SU-DHL-6 (cell line): ENCODE measurements at regions not wholly inside any gene's neighbourhood (a gene's known extent, or its start where the extent isn't known, plus 50 kb on each side); places are given as distances from the start of the nearest gene placed in this dataset.

Experiments
- EZH2phosphoT487 ChIP-seq: fragments of 200-600 bp; sonication (generic), shearing (Covaris generic); conservative IDR thresholded peaks from 2 replicates; pipeline ENCODE4 v1.6.1; 2018; ENCODE audit warnings: mild to moderate bottlenecking, antibody characterized with exemption, low read length, moderate library complexity, mixed read lengths
- TF ChIP-seq, protein P1 (sequence below): fragments of 200-600 bp; sonication (generic); IDR thresholded peaks from one replicate; pipeline ENCODE4 v1.5.1; 2017; ENCODE audit warnings: antibody characterized with exemption, mild to moderate bottlenecking, low read length, moderate library complexity; ENCODE audit not compliant: insufficient read depth, poor library complexity, severe bottlenecking

DNA sequence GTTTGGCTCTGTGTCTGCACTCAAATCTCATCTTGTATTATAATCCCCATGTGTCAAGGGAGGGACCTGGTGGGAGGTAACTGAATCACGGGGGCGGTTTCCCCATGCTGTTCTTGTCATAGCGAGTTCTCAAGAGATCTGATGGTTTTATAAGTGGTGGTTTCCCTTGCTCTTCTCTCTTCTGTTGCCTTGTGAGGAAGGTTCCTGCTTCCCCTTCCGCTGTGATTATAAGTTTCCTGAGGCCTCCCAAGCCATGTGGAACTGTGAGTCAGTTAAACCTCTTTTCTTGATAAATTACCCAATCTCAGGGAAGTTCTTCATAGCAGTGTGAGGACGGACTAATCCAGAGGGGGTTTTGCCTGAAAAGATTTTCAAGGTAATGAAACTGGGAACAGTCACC, 245.4 kb downstream of the GALR1 start:
- TF ChIP-seq, protein P1, sequence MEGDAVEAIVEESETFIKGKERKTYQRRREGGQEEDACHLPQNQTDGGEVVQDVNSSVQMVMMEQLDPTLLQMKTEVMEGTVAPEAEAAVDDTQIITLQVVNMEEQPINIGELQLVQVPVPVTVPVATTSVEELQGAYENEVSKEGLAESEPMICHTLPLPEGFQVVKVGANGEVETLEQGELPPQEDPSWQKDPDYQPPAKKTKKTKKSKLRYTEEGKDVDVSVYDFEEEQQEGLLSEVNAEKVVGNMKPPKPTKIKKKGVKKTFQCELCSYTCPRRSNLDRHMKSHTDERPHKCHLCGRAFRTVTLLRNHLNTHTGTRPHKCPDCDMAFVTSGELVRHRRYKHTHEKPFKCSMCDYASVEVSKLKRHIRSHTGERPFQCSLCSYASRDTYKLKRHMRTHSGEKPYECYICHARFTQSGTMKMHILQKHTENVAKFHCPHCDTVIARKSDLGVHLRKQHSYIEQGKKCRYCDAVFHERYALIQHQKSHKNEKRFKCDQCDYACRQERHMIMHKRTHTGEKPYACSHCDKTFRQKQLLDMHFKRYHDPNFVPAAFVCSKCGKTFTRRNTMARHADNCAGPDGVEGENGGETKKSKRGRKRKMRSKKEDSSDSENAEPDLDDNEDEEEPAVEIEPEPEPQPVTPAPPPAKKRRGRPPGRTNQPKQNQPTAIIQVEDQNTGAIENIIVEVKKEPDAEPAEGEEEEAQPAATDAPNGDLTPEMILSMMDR, result no peak
- TF ChIP-seq EZH2phosphoT487, result no peak
